SK-N-SH (cell line): ENCODE measurements at regions not wholly inside any gene's neighbourhood (a gene's known extent, or its start where the extent isn't known, plus 50 kb on each side); places are given as distances from the start of the nearest gene placed in this dataset.
A peak's percentile ranks its signal among the peaks of the same experiment; 100 is the strongest.

Source experiments
- CTCF ChIP-seq: fragments of 200-600 bp; sonication (generic); IDR thresholded peaks from 2 replicates; pipeline ENCODE4 v1.6.1; 2017; ENCODE audit warnings: antibody characterized with exemption, mild to moderate bottlenecking, moderate library complexity
- ELF1 ChIP-seq: IDR thresholded peaks from 2 replicates; pipeline ENCODE4 v1.4.0; 2012
- EZH2phosphoT487 ChIP-seq: fragments of 200-600 bp; sonication (generic); IDR thresholded peaks from 2 replicates; pipeline ENCODE4 v1.6.1; 2017; ENCODE audit warnings: low read depth, mixed run types, mild to moderate bottlenecking, antibody characterized with exemption, moderate library complexity, borderline replicate concordance
- FOXJ3 ChIP-seq: sonication (generic); formaldehyde crosslinking; IDR thresholded peaks from 2 replicates; pipeline ENCODE4 v1.5.1; 2020; ENCODE audit warnings: mild to moderate bottlenecking, missing genetic modification reagents
- GATA2 ChIP-seq: sonication (generic); formaldehyde crosslinking; IDR thresholded peaks from 2 replicates; pipeline ENCODE4 v1.5.0; 2020; ENCODE audit warnings: mild to moderate bottlenecking, missing genetic modification reagents
- JUND ChIP-seq: IDR thresholded peaks from 2 replicates; pipeline ENCODE4 v1.4.0; 2012
- MAX ChIP-seq: IDR thresholded peaks from 2 replicates; pipeline ENCODE4 v1.4.0; 2012; ENCODE audit warnings: low read depth
- MXI1 ChIP-seq: IDR thresholded peaks from 2 replicates; pipeline ENCODE4 v1.6.1; 2012; ENCODE audit warnings: mild to moderate bottlenecking, low read depth, low read length, improper control_type of control experiment
- POLR2AphosphoS5 ChIP-seq: IDR thresholded peaks from 2 replicates; pipeline ENCODE4 v1.6.1; 2012; ENCODE audit warnings: low read depth, low read length
- SMC3 ChIP-seq: IDR thresholded peaks from 2 replicates; pipeline ENCODE4 v1.6.1; 2012; ENCODE audit warnings: low read depth, low read length, improper control_type of control experiment

GRCh38 chr15:98177966-98178592 is 217.6 kb downstream of the ARRDC4 start:
- TF ChIP-seq SMC3 (peak; percentile 52), EZH2phosphoT487 (no peak), CTCF (peak; percentile 82), MAX (no peak), FOXJ3 (CRISPR knock-in tag) (no peak), JUND (no peak), POLR2AphosphoS5 (no peak), GATA2 (no peak), MXI1 (no peak), ELF1 (no peak)
